HUES64 (cell line): ENCODE measurements at regions not wholly inside any gene's neighbourhood (a gene's known extent, or its start where the extent isn't known, plus 50 kb on each side); places are given as distances from the start of the nearest gene placed in this dataset.

Experiments used
- H3K27ac ChIP-seq: 2 replicates; pipeline ENCODE4 v1.7.0; 2013; ENCODE audit warnings: low read depth, low read length, inconsistent platforms
- H3K27me3 ChIP-seq: 2 replicates; pipeline ENCODE4 v1.6.1; 2013; ENCODE audit warnings: mild to moderate bottlenecking, low read length; ENCODE audit not compliant: insufficient read depth
- H3K36me3 ChIP-seq: 2 replicates; pipeline ENCODE4 v1.6.1; 2013; ENCODE audit warnings: mild to moderate bottlenecking, low read length; ENCODE audit not compliant: insufficient read depth
- H3K4me1 ChIP-seq: 2 replicates; pipeline ENCODE4 v1.6.1; 2013; ENCODE audit warnings: mild to moderate bottlenecking, low read length, moderate library complexity; ENCODE audit not compliant: insufficient read depth
- H3K4me3 ChIP-seq: 2 replicates; pipeline ENCODE4 v1.5.1; 2013; ENCODE audit warnings: mild to moderate bottlenecking, low read length, moderate library complexity
- H3K9ac ChIP-seq: 2 replicates; pipeline ENCODE4 v1.6.1; 2013; ENCODE audit warnings: mild to moderate bottlenecking, low read depth, low read length
- H3K9me3 ChIP-seq: 2 replicates; pipeline ENCODE4 v1.6.1; 2013; ENCODE audit warnings: low read depth, low read length; ENCODE audit not compliant: insufficient read depth
- WGBS: fragments of 150-250, 120-280 bp; methylation state at CpG from one replicate; pipeline ENCODE4 v1.1.7; 2013; ENCODE audit warnings: missing lambda C conversion rate; 5-methylcytosine and 5-hydroxymethylcytosine counted together

GRCh38 chr18:28476302-28476701 lies 299.4 kb upstream of the CDH2 start:
- no peaks in the 10 kb centered on the region for H3K27me3 ChIP-seq
- no peaks in the 10 kb centered on the region for H3K36me3 ChIP-seq
- 97% methylated on average over 2 of the region's 2 CpGs for WGBS
- H3K9ac ChIP-seq: no peak overlapping the region
- H3K4me3 ChIP-seq: no peak overlapping the region
- no peak overlapping the region for H3K27ac ChIP-seq
- H3K9me3 ChIP-seq: peaks cover 22% of the 10 kb centered on the region; the same call in 1 of the 2 replicates
- no peaks in the 10 kb centered on the region for H3K4me1 ChIP-seq

GRCh38 chr18:28469946-28470345 lies 293.0 kb upstream of the CDH2 start:
- 58% methylated on average over 2 of the region's 2 CpGs for WGBS
- Histone ChIP-seq H3K27ac (no peak overlapping the region), H3K9ac (no peak overlapping the region), H3K36me3 (no peaks in the 10 kb centered on the region), H3K27me3 (no peaks in the 10 kb centered on the region), H3K4me1 (no peaks in the 10 kb centered on the region), H3K9me3 (peaks cover 4% of the 10 kb centered on the region; the same call in 1 of the 2 replicates), H3K4me3 (no peak overlapping the region)

GRCh38 chr18:28468901-28469300 lies 292.0 kb upstream of the CDH2 start:
- H3K9ac ChIP-seq: no peak overlapping the region
- no peaks in the 10 kb centered on the region for H3K4me1 ChIP-seq
- H3K36me3 ChIP-seq: no peaks in the 10 kb centered on the region
- peaks cover 4% of the 10 kb centered on the region; the same call in 1 of the 2 replicates for H3K9me3 ChIP-seq
- no peak overlapping the region for H3K27ac ChIP-seq
- WGBS: no CpG with 5 or more reads among the region's 1 CpG
- H3K4me3 ChIP-seq: no peak overlapping the region
- H3K27me3 ChIP-seq: no peaks in the 10 kb centered on the region

GRCh38 chr18:28466204-28466603 lies 289.3 kb upstream of the CDH2 start:
- Histone ChIP-seq H3K27ac (no peak overlapping the region), H3K9me3 (no peaks in the 10 kb centered on the region), H3K9ac (no peak overlapping the region), H3K36me3 (no peaks in the 10 kb centered on the region), H3K4me1 (no peaks in the 10 kb centered on the region), H3K4me3 (no peak overlapping the region), H3K27me3 (no peaks in the 10 kb centered on the region)
- WGBS: 93% methylated on average over 1 of the region's 2 CpGs

- Histone ChIP-seq H3K4me1 (no peaks in the 10 kb centered on the region), H3K27me3 (no peaks in the 10 kb centered on the region), H3K9me3 (no peaks in the 10 kb centered on the region), H3K4me3 (no peak overlapping the region), H3K27ac (no peak overlapping the region), H3K36me3 (no peaks in the 10 kb centered on the region), H3K9ac (no peak overlapping the region)
- 100% methylated on average over 2 of the region's 2 CpGs for WGBS
Measured at GRCh38 chr18:28459587-28459986, 282.7 kb upstream of the CDH2 start.

GRCh38 chr18:28458751-28459150 lies 281.8 kb upstream of the CDH2 start:
- no peaks in the 10 kb centered on the region for H3K36me3 ChIP-seq
- no peaks in the 10 kb centered on the region for H3K4me1 ChIP-seq
- H3K9ac ChIP-seq: no peak overlapping the region
- no peak overlapping the region for H3K27ac ChIP-seq
- no peaks in the 10 kb centered on the region for H3K27me3 ChIP-seq
- no peak overlapping the region for H3K4me3 ChIP-seq
- no peaks in the 10 kb centered on the region for H3K9me3 ChIP-seq
- 100% methylated on average over 1 of the region's 1 CpG for whole genome bisulfite sequencing

GRCh38 chr18:28457784-28458183 lies 280.9 kb upstream of the CDH2 start:
- WGBS: 93% methylated on average over 2 of the region's 2 CpGs
- Histone ChIP-seq H3K4me3 (no peak overlapping the region), H3K9ac (no peak overlapping the region), H3K9me3 (no peaks in the 10 kb centered on the region), H3K36me3 (no peaks in the 10 kb centered on the region), H3K27ac (no peak overlapping the region), H3K4me1 (no peaks in the 10 kb centered on the region), H3K27me3 (no peaks in the 10 kb centered on the region)

GRCh38 chr18:28455971-28456370 lies 279.0 kb upstream of the CDH2 start:
- H3K36me3 ChIP-seq: no peaks in the 10 kb centered on the region
- no peaks in the 10 kb centered on the region for H3K9me3 ChIP-seq
- no peak overlapping the region for H3K27ac ChIP-seq
- H3K9ac ChIP-seq: no peak overlapping the region
- H3K4me1 ChIP-seq: no peaks in the 10 kb centered on the region
- H3K4me3 ChIP-seq: no peak overlapping the region
- WGBS: 100% methylated on average over 2 of the region's 2 CpGs
- no peaks in the 10 kb centered on the region for H3K27me3 ChIP-seq

- H3K4me3 ChIP-seq: no peak overlapping the region
- H3K27me3 ChIP-seq: no peaks in the 10 kb centered on the region
- H3K9ac ChIP-seq: no peak overlapping the region
- no peaks in the 10 kb centered on the region for H3K36me3 ChIP-seq
- H3K27ac ChIP-seq: no peak overlapping the region
- H3K4me1 ChIP-seq: no peaks in the 10 kb centered on the region
- peaks cover 5% of the 10 kb centered on the region; the same call in 1 of the 2 replicates for H3K9me3 ChIP-seq
Measured at GRCh38 chr18:28439870-28440269, 262.9 kb upstream of the CDH2 start.

GRCh38 chr18:28438381-28438780 lies 261.5 kb upstream of the CDH2 start:
- WGBS: 83% methylated on average over 1 of the region's 2 CpGs
- no peak overlapping the region for H3K9ac ChIP-seq
- no peak overlapping the region for H3K4me3 ChIP-seq
- peaks cover 5% of the 10 kb centered on the region; the same call in 1 of the 2 replicates for H3K9me3 ChIP-seq
- no peaks in the 10 kb centered on the region for H3K27me3 ChIP-seq
- H3K27ac ChIP-seq: no peak overlapping the region
- no peaks in the 10 kb centered on the region for H3K36me3 ChIP-seq
- no peaks in the 10 kb centered on the region for H3K4me1 ChIP-seq

GRCh38 chr18:28432339-28432738 lies 255.4 kb upstream of the CDH2 start:
- no peak overlapping the region for H3K4me3 ChIP-seq
- H3K9ac ChIP-seq: no peak overlapping the region
- H3K27ac ChIP-seq: no peak overlapping the region
- H3K4me1 ChIP-seq: peaks cover 7% of the 10 kb centered on the region; the same call in 1 of the 2 replicates
- H3K9me3 ChIP-seq: peaks cover 5% of the 10 kb centered on the region; the same call in 1 of the 2 replicates
- H3K36me3 ChIP-seq: no peaks in the 10 kb centered on the region
- H3K27me3 ChIP-seq: no peaks in the 10 kb centered on the region
- WGBS: 90% methylated on average over 4 of the region's 5 CpGs

GRCh38 chr18:28425886-28426285 lies 249.0 kb upstream of the CDH2 start:
- Histone ChIP-seq H3K9ac (no peak overlapping the region), H3K27ac (no peak overlapping the region), H3K27me3 (no peaks in the 10 kb centered on the region), H3K36me3 (no peaks in the 10 kb centered on the region), H3K4me3 (no peak overlapping the region), H3K9me3 (peaks cover 7% of the 10 kb centered on the region; the same call in 1 of the 2 replicates), H3K4me1 (peaks cover 7% of the 10 kb centered on the region; the same call in 1 of the 2 replicates)
- 97% methylated on average over 5 of the region's 5 CpGs for WGBS
